Hepatic stellate cell (primary cell): ENCODE measurements at regions not wholly inside any gene's neighbourhood (a gene's known extent, or its start where the extent isn't known, plus 50 kb on each side); places are given as distances from the start of the nearest gene placed in this dataset.
"Not testable (repeated sequence)": the region's sequence is repeated elsewhere in the genome, so short reads cannot be mapped to it uniquely, and the experiment has no call there.

Source experiments
- DNase-seq: peaks from one replicate; pipeline ENCODE4 v3.0.0; 2011; ENCODE audit warnings: low spot score

DNA sequence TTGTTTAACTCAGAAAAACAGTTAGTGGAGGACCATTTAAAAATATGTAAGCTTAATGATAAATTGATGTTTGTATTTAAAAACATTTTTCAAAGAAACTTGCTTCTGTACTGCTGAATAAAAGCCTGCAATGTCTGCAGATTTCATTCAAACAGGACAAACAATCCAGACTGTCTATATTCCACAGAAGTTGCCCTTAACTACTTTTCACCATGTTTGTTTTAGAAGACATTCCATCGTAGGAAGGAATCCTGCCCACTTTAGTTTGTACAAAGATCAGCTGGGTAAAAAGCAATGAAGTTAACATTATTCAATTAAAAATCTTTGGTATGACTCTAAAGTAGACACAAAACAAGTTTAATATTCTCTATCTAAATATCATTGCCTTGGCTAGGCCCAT is 195.7 kb upstream of the CCNH start:
- DNase-seq = no peak

DNA sequence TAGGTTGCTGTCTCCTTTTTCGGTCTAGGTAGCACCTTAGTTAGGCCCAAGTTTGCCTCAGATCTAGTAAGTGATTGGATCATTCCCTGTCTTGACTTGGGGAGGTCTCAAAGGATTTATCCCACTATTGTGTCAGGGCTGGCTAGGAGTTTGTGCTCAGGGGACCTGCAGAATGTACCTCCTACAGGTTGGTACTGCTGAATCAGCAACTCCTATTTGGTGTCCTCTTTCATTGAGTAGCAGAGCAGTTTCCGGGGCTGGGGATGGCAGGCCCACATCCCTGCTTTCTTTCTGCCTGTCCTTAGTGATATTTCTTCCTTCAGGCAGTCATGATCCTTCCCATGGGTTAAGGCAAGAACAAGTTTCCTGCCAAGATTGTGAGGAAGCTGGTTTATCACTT is 192.9 kb upstream of the CCNH start:
- no peak for DNase-seq

DNA sequence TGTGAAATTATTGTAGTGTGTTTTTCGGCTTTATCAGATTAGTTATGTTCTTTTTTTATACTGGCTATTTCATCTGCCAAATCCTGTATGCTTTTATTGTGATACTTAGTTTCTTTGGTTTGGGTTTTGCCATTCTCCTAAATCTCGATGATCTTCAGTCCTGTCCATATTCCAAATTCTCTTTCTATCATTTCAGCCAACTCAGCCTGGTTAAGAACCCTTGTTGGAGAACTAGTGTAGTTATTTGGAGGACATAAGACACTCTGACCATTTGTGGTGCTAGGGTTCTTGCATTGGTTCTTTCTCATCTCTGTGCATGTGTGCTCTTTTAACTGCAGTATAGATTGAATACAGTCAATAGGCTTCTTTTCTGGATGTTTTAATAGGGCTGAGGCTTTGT is 187.0 kb upstream of the CCNH start:
- DNase-seq = no peak

DNA sequence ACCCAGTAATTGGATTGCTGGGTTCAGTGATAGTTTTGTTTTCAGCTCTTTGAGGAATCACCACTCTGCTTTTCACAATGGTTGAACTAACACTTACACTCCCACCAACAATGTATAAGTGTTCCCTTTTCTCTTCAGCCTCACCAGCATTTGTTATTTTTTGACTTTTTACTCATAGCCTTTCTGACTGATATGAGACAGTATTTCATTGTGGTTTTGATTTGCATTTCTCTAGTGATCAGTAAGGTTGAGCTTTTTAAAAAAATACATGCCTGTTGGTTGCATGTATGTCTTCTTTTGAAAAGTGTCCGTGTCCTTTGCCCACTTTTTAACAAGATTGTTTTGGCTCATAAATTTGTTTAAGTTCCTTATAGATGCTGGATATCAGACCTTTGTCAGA is 185.7 kb upstream of the CCNH start:
- no peak for DNase-seq

DNA sequence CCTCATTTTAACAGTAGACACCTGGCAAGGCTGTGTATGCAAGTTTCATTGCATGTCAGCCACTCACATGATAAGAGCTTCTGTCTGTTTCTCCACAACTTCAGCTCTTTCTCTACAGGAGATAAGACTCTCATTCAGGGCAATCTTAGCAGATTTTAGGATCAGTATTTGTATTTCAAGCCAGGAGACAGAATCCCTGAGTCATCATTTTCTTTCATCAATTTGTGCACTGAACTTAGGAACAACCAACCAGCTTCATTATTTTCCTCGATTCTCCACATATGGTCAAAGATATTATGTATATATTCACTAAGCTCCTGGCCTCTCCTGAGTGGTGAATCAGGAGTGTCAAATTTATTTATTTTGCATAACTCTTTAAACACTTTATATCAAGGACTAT is 181.8 kb upstream of the CCNH start:
- no peak for DNase-seq

DNA sequence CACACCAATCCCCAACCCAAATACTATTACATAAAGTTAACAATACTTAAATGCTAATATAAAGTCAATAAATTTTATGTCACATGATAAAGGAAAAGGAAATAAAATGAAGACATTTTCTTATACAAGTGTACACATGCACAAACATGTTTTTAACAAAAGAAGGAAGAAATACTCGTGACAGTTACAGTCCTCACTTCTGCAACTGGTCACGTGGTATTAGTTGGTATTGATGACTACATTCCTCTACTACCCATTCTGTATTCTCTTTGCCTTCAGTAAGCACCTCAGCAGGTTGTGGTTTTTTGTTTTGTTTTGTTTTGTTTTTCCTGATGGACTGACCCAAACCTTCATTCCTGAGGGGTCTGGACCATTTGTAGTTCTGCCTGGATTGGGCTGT is 176.9 kb upstream of the CCNH start:
- DNase-seq = no peak

GRCh38 chr5:87588316-87588715 is 175.6 kb upstream of the CCNH start:
- DNase-seq = no peak

DNA sequence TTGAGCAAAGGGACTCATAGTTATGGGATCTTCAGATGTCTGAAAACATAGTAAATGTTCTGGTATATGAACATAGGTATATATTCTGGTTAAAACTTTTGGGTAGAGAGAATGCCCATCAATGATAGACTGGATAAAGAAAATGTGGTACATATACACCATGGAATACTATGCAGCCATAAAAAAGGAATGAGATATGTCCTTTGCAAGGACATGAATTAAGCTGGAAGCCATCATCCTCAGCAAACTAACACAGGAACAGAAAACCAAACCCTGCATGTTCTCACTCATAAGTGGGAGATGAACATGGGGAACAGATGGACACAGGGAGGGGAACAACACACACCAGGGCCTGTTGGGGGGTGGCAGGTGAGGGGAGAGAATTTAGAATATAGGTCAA is 171.0 kb upstream of the CCNH start:
- not testable (repeated sequence) for DNase-seq

- DNase-seq = no peak
Measured at GRCh38 chr5:87582149-87582548, 169.4 kb upstream of the CCNH start.

DNA sequence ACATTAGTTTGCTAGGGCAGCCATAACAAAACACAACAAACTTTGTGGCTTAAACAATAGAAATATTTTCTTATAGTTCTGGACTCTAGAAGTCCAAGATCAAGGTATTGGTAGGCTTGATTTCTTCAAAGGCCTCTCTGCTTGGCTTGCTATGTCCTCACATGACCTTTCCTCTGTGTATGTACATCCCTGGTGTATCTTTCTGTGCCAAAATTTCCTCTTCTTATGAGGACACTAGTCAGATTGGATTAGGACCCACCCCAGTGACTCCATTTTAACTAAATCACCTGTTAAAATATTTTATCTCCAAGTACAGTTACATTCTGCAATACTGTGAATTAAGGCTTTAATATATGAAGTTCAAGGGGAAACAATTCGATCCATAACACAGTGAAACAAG is 168.9 kb upstream of the CCNH start:
- no peak for DNase-seq

DNA sequence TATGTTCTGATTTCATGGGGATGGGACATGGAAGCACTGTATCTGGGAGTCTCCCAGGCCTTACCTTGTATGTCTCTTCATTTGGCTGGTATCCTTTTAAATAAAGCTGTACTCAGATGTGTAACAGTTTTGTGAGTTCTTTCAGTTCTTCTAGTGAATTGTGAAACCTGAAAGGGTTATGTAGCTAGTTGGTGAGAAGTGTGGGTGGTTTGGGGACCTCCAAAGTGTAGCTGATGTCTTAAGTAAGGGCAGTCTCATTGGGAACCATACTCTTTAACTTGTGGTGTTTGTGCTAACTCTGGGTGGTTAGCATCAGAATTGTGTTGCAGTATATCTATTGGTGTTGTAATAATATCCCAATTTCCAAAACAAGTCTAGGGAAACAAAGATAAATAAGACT is 166.9 kb upstream of the CCNH start:
- no peak for DNase-seq

DNA sequence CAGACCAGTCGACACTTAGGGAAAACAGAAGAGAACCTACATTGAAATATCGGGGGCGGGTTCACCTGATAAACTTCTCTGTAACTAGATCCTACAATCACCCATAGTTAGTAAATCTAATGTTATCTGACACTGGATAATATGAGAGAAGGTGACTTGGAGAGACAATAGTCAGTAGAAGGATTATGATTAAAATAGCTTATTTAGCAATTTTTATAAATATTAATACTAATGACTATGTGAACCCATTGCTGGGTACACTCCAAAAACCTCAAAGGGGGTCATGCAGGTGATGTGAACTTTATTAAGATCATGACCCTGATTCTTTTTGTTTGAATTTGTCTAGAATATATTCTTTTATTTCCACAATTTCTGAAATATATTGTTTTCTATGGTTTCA is 164.1 kb upstream of the CCNH start:
- DNase-seq = no peak

DNA sequence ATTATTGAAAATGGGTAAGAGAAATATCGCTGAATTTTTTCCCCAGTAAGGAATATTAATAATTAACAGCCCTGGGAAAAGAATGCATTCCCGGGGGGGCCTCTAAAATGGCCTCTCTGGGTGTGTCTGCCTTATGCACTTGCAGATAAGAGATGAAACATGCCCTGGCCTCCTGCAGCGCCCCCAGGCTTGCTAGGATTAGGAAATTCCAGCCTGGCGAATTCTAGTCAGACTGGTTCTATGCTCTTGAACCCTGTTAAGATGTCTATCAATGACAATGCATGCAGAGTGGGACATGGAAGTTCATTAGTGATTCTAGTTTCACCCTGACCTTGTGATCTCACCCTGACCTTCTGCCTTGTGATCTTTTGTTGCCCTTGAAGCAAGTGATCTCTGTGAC is 163.6 kb upstream of the CCNH start:
- not testable (repeated sequence) for DNase-seq

GRCh38 chr5:87574106-87574505 is 161.4 kb upstream of the CCNH start:
- DNase-seq = no peak

DNA sequence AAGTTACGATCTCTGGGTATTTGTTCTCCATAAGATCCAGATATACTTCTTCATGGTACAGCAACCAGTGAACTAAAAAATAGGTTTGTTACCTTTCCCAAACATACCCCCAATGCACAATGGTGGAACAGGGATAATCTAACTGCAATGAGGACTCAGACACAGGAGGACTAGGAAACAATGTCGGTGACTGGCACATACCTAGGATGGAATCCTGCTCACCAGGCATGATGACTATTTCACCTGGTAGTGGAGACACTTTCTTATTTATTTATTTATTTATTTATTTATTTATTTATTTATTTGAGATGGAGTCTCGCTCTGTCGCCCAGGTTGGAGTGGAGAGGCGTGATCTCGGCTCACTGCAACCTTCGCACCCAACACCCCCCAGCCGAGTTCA is 159.9 kb upstream of the CCNH start:
- DNase-seq = no peak

- no peak for DNase-seq
Measured at GRCh38 chr5:87572090-87572489, 159.4 kb upstream of the CCNH start.

GRCh38 chr5:87570366-87570765 is 157.6 kb upstream of the CCNH start:
- no peak for DNase-seq

DNA sequence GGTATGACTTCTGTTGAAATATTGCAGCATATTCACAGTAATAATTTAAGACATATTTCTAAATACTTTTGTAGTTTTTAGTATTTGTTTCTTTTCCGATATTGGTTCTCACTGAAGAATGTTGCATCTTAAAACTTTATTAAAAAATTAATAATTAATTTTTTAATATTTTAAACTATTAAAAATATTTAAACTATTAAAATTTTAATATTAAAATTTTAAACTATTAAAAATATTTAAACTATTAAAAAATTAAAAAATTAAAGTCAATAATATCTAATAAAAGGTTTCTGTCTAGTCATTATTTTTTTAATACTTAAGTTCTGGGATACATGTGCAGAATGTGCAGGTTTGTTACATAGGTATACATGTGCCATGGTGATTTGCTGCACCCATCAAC is 149.3 kb upstream of the CCNH start:
- DNase-seq = no peak

- no peak for DNase-seq
Measured at GRCh38 chr5:87560528-87560927, 147.8 kb upstream of the CCNH start.

DNA sequence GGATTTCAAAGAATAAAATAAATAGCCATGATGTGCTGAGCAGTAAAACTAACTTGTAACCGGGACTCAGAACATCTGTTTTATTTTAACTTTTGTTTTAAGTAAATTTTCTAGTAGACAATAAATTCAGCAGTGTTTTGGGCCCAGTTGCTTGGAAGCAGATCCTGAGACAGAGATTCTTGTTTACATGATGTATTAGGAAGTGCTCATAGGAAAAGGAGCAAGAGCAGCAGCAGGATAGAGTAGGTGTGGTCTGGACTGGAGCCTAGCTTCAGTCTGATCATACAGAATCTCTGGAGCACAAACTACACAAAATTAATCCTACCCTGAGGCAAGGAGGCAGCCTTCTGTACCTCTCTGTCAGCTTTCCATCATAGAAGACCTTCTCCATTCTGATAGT is 139.2 kb upstream of the CCNH start:
- no peak for DNase-seq

GRCh38 chr5:87541676-87542075 is 128.9 kb upstream of the CCNH start:
- no peak for DNase-seq

- no peak for DNase-seq
Measured at GRCh38 chr5:87541033-87541432, 128.3 kb upstream of the CCNH start.

DNA sequence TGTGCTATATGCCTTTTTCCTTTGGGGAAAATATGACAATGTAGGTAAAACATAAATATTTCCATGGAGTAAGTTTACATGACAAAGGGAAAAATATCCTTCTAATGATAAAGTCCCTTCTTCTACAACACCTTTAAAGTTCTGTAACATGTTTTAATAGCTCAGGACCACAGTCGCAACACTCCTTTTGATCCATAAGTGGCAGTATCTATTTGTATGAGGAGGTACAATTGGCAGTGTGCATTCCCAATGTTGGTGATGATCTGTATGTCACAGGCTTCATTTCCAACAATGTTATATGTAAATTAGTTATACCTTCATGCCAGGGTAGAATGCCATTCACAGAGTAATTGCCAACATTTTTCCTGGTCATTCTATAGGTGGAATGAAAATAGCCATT is 127.1 kb upstream of the CCNH start:
- no peak for DNase-seq

GRCh38 chr5:87536365-87536764 is 123.6 kb upstream of the CCNH start:
- DNase-seq = no peak

GRCh38 chr5:87535706-87536105 is 123.0 kb upstream of the CCNH start:
- no peak for DNase-seq
